Cardiac septum (tissue), 1 donor: ENCODE measurements at regions not wholly inside any gene's neighbourhood (a gene's known extent, or its start where the extent isn't known, plus 50 kb on each side); places are given as distances from the start of the nearest gene placed in this dataset.

ENCODE experiments used
- DNase-seq: peaks from one replicate; pipeline ENCODE4 v3.0.0-alpha.2; 2020; ENCODE audit warnings: low spot score
- intact Hi-C: fragments of 100-400 bp; cut with DNase I; formaldehyde crosslinking; loops from one replicate; pipeline ENCODE4 v1.14.0; 2022
- donor health status: DM: no; HTN: no; CAD: no.

GRCh38 chr9:115241641-115242040 lies 123.7 kb upstream of the TNC start:
- intact Hi-C loops: no loop called here
- no peak for DNase-seq

GRCh38 chr9:115249488-115249887 lies 131.5 kb upstream of the TNC start:
- intact Hi-C loops: no loop called here

DNA sequence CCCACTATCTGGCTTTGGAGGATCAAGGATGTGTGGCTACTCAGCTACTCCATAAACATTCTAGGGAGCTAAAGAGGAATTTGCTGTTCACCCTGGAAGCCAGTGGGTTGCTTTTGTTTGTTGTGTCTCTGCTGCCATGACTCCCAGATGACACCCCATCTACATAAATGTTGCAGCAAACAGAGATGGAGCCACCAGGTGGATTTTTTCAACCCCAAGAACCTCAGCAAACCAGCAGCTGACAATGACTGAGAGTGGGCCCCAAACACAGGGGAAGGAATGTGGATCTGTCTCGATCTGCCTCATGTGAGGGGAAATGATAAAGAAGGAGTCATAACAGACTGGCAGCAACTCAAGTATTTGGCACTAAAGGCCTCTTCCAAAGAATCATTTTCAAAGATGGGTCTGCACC lies 132.7 kb upstream of the TNC start:
- intact Hi-C loops: no loop called here
- no peak for DNase-seq

More at GRCh38 chr9:115249488-115249887, 131.5 kb upstream of the TNC start:
- DNase-seq: no peak

- DNase-seq: no peak
- intact Hi-C loops: no loop called here
Observed at GRCh38 chr9:115254287-115255180, 136.6 kb upstream of the TNC start.

DNA sequence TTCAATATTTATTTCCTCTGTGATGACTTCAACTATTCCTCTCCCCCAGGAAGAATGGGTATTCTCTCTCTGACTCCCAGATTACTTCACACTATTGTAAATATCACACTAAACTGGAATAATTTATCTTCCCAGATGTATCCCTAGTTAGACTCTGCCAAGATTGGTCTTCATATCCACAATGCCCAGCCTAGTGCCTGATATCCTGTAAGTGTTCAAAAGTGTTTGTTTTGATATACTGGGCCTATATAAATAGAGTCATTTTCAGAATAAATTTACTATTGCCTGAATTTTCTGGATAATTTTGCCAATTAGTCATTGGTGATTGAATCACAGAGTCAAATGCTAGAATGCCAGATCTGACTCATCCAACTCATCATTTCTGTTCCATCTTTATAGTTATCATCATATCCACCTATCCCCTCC lies 143.7 kb upstream of the TNC start:
- no peak for DNase-seq
- intact Hi-C loops: no loop called here

DNA sequence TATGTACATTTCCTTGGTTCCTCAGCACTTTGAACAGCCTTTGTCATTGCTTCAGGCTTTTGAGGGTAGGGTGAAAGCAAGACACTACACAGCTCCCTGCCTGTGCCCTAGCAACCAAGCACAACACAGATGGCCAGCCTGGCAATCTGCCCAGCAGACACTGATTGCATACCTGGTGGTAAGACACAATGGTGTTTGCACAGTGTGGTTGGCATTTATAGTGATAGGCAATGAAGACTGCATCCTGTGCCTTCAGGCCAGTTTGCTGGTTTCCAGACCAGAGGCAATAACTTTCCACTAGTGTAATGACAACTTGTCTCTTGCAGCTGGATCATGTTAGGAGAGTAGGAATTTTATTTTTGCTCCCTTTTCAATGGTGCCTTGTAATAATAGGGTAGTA lies 144.5 kb upstream of the TNC start:
- intact Hi-C loops: no loop called here
- DNase-seq: peak; percentile 85

- DNase-seq: no peak
- intact Hi-C loops: no loop called here
Observed at GRCh38 chr9:115262952-115263351, 145.0 kb upstream of the TNC start.

DNA sequence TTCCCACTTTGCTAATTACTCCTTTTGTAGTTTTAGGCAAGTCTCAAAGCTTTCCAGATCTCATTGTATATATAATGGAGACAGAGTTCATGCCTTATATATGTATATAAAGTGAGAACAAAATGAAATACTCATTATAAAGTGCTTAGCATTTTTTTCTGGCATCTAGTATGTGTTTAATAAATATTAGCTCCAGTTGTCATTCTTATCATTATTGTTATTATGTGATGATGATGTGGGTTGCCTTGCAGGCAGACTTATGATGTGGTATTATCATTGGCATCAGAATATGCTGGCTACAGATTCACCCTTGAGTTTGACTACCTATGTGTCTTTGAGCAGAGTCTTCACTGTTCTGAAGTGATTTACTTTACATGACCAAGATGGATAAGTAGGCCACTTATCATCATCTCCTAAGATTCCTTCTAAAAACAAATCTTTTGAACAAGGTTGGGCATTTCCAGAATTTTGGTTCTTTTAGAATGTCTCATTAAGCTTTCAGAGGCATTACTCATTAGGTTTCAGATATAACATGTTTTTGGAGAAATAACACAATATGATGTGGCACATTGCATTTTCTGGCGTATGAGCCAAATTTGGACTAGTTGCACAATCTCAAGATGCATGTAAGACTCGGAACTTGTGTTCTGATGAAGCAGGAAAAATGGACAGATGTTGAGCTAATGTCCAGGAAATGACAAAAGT lies 145.6 kb upstream of the TNC start:
- intact Hi-C loops: no loop called here
- DNase-seq: no peak

DNA sequence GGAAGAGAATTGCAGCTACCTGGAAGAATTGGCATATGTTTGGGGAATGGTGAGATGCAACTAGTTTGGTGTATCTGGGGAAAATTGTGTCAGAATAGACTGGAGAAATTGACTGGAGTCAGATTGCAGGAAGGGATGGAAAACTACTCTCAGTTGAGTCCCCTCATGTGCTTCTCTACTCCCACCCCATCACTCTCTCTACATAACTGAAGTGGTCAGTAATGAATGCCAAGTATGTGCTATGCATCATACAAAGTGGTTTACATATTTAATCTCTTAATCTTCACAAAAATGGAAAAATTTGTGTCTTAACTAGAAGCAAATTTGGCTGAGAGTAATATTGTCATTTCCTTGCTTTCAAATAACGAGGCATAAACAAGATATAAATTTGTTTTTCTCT lies 146.4 kb upstream of the TNC start:
- DNase-seq: no peak
- intact Hi-C loops: no loop called here

DNA sequence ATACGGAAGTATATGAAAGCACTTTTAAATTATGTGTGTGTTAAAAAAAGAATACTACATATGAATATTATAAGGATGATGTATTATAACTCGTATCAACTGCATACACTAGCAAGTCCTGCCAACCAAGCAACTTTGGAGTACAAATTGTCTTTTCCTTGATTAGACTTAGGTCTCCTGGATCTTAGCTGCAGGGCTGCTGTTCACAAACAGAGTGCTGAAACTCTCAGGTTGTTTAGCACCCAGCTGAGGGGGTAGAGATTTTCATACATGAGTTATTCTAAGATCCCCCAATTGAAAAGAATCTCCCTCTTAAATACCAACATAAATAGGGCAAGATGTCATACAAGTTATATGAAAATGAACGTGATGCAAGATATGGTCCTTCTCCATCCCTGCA lies 149.8 kb upstream of the TNC start:
- no peak for DNase-seq
- intact Hi-C loops: no loop called here

DNA sequence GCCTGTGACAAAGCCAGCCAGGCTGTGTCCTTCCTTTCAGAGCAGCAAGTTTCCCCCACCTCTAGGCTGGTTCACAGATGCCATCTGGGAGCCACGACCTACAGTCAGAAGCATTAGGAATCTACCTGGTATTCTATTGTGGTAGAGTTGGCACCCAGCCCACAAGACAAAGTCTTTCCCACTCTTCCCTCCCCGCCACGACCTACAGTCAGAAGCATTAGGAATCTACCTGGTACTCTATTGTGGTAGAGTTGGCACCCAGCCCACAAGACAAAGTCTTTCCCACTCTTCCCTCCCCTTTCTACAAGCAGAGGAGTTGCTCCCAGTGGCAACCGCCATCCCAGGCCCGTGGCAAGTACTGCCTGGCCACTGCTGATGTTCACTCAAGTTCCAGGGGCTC lies 157.8 kb upstream of the TNC start:
- intact Hi-C loops: no loop called here

GRCh38 chr9:115276621-115277020 lies 158.7 kb upstream of the TNC start:
- intact Hi-C loops: no loop called here
- no peak for DNase-seq

More for the DNA sequence above, 157.8 kb upstream of the TNC start:
- no peak for DNase-seq

DNA sequence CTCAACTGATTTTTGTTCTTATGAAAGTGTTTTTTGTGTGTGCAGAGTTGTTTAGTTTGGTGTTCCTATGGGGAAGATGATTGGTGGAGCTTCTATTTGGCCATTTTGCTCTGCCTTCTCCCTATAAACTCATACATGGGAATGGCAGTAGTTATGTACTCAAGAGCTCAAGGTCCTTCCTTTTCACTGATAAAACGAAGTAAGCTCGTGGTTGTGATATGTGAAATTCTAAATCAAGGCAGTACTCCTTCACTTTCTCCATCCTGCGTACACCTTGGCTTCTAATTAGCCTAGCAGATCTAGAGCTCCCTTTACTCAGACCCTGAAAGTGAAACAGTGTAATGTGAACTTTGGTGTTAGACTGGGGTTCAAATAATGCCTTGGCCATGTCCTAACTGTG lies 159.3 kb upstream of the TNC start:
- no peak for DNase-seq
- intact Hi-C loops: no loop called here

- DNase-seq: no peak
- intact Hi-C loops: no loop called here
Observed at GRCh38 chr9:115278326-115279035, 160.5 kb upstream of the TNC start.

- DNase-seq: no peak
Observed at GRCh38 chr9:115283395-115283794, 165.4 kb upstream of the TNC start.

DNA sequence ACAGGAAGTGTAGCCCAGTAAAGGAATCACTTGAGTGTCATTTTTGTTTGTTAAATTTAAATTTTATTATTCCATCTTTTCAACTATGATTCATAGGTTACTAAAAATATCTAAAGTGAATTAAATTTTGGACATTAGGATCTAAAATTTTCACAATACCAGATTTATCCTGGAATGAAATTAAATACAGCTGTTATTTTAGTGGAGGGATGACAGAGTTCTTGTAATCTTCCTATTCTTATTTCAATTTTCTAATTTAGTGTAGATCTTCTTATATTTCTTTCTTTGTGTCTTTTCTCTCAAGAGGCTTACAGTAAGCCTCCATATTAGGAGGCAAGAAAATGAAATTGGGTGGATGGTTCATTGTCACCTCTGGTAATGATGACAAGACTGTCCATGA lies 167.9 kb upstream of the TNC start:
- no peak for DNase-seq
- intact Hi-C loops: no loop called here

More at GRCh38 chr9:115283395-115283794, 165.4 kb upstream of the TNC start:
- intact Hi-C loops: no loop called here

DNA sequence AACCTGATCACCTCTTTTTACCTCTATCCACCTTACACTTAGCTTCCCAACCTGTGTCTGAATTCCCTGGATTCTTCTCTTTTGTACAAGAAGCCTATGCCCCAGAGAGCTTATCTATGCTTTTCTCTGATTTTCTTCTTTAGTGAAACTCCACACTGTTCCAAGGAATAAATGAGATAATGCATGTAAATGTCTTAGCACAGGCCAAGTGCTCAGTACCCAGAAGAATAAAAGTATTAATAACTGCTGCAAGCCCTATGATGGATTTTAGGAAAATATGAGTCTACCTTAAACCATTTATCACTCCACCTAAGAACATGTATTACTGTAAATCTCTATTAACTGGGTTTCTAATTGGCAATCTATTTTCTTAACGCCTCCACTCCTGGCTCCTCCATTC lies 168.5 kb upstream of the TNC start:
- DNase-seq: no peak
- intact Hi-C loops: no loop called here

- intact Hi-C loops: no loop called here
Observed at GRCh38 chr9:115289757-115290208, 171.8 kb upstream of the TNC start.

GRCh38 chr9:115291841-115292240 lies 173.9 kb upstream of the TNC start:
- intact Hi-C loops: no loop called here

More at GRCh38 chr9:115289757-115290208, 171.8 kb upstream of the TNC start:
- no peak for DNase-seq

DNA sequence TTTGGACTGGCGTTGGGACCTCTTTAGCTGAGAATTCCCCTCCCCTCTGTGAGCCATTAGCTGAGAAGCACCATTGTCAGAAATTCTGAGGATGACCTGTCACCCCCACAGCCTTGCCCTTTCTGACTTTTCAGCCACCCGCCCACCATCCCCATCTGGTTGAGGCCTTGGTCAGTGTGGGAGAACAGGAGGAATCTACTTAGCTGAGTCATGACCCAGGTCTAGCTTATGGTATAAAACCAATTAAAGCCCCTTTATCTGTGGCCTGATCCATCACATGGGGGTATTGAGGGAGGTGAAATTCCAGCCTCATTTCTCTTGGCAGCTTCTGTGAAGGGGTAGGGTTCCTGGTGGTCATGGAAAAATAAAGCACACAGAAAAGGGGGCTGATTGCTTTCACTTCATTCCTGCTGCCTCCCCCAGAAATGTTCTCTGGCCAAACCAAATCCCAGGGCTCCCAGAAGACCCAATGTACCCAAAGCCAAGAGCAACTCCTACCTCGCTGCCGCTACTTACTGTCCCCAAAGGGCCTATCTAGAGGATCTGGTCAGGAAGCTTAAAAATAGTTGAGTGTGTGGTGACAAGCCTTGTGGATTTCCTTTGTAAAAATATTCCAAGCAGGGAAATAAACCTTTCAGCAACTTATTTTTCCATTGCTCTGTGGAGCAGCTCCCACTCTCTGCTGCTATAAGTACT lies 174.8 kb upstream of the TNC start:
- DNase-seq: no peak
- intact Hi-C loops: no loop called here

More at GRCh38 chr9:115291841-115292240, 173.9 kb upstream of the TNC start:
- DNase-seq: no peak
